NCI-H128 (cell line): ENCODE measurements at regions not wholly inside any gene's neighbourhood (a gene's known extent, or its start where the extent isn't known, plus 50 kb on each side); places are given as distances from the start of the nearest gene placed in this dataset.
"Not testable (repeated sequence)": the region's sequence is repeated elsewhere in the genome, so short reads cannot be mapped to it uniquely, and the experiment has no call there.

Experiments
- DNase-seq: peaks from one replicate; lab custom pipeline; 2025; ENCODE audit not compliant: unreplicated experiment; lab: John Stamatoyannopoulos, UW

GRCh38 chr7:131649003-131649541 is 92.6 kb upstream of the PODXL start:
- DNase-seq = no peak

GRCh38 chr7:131648491-131648890 is 92.1 kb upstream of the PODXL start:
- DNase-seq = no peak

- no peak for DNase-seq
These were observed 89.8 kb upstream of the PODXL start for GRCh38 chr7:131646203-131646602.

GRCh38 chr7:131642429-131642828 is 86.0 kb upstream of the PODXL start:
- DNase-seq = no peak

GRCh38 chr7:131640686-131641085 is 84.3 kb upstream of the PODXL start:
- DNase-seq = no peak

GRCh38 chr7:131638641-131639430 is 82.4 kb upstream of the PODXL start:
- DNase-seq = no peak

GRCh38 chr7:131637859-131638258 is 81.4 kb upstream of the PODXL start:
- DNase-seq = no peak

- DNase-seq = no peak
These were observed 79.7 kb upstream of the PODXL start for GRCh38 chr7:131636092-131636491.

- DNase-seq = not testable (repeated sequence)
These were observed 77.8 kb upstream of the PODXL start for GRCh38 chr7:131634197-131634596.

GRCh38 chr7:131633342-131633843 is 77.0 kb upstream of the PODXL start:
- DNase-seq = no peak

- no peak for DNase-seq
These were observed 74.0 kb upstream of the PODXL start for GRCh38 chr7:131630427-131630826.

- DNase-seq = no peak
These were observed 72.9 kb upstream of the PODXL start for GRCh38 chr7:131629217-131629882.

GRCh38 chr7:131628634-131629033 is 72.2 kb upstream of the PODXL start:
- DNase-seq = no peak

- DNase-seq = no peak
These were observed 71.3 kb upstream of the PODXL start for GRCh38 chr7:131627735-131628190.

GRCh38 chr7:131626643-131627042 is 70.2 kb upstream of the PODXL start:
- DNase-seq = no peak

GRCh38 chr7:131625817-131626372 is 69.5 kb upstream of the PODXL start:
- no peak for DNase-seq

GRCh38 chr7:131625345-131625744 is 68.9 kb upstream of the PODXL start:
- not testable (repeated sequence) for DNase-seq

GRCh38 chr7:131624536-131624935 is 68.1 kb upstream of the PODXL start:
- no peak for DNase-seq

GRCh38 chr7:131623154-131623553 is 66.7 kb upstream of the PODXL start:
- no peak for DNase-seq

GRCh38 chr7:131621652-131622051 is 65.2 kb upstream of the PODXL start:
- no peak for DNase-seq
